ENCODE measurements at regions not wholly inside any gene's neighbourhood (a gene's known extent, or its start where the extent isn't known, plus 50 kb on each side); places are given as distances from the start of the nearest gene placed in this dataset.

DNA sequence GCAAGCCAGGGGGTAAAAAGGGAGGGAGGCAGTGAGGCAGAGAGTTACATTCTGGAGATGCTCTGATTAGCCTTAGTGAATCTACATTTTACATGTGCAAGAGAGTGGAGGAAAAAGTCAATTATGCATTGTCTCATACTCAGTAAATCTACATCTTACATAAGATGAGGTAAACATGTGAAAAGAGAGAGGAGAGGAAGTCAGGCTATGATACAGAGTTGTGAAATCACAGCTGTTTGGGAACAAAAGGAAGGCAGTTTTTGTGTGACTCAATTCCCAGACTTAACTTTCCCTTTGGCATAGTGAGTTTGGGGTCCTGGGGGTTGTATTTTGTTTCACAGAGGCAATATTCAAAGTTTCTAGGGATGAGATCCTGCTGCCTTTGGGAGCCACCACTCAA is 67.8 kb downstream of the GP2 start:
- Histone ChIP-seq H3K79me2 (ENCODE audit: insufficient read depth, low read length) (no peaks in the 10 kb centered on the region), H2AFZ (ENCODE audit: low read length) (no peak overlapping the region), H3K9me3 (ENCODE audit: low read length) (no peaks in the 10 kb centered on the region), H3K36me3 (replicated peaks in 1 of 2; ENCODE audit: control insufficient read depth in 1 of 2, insufficient read depth in 2 of 2, low read length in 2 of 2) (no peaks in the 10 kb centered on the region), H3K27ac (ENCODE audit: extremely low read length, insufficient read depth, low read length) (no peak overlapping the region), H4K20me1 (ENCODE audit: insufficient read depth, low read length) (no peaks in the 10 kb centered on the region), H3K4me3 (replicated peaks in 1 of 3; ENCODE audit: insufficient read depth in 1 of 3, low read depth in 2 of 3, low read length in 3 of 3) (no peak overlapping the region), H3K27me3 (ENCODE audit: control insufficient read depth in 1 of 2, insufficient read depth in 2 of 2, low read length in 2 of 2) (peaks cover 0 to 13% of the 10 kb centered on the region in 2 experiments; a peak in 2 of 5 replicates), H3K9ac (ENCODE audit: insufficient read depth, low read depth, low read length) (no peak overlapping the region), H3K4me1 (ENCODE audit: insufficient read depth, low read length) (no peaks in the 10 kb centered on the region), H3K4me2 (ENCODE audit: low read depth, low read length) (no peak overlapping the region)
- FAIRE-seq (no peak), DNase-seq (ENCODE audit: low spot score) (no peak), ATAC-seq (no peak)
- intact Hi-C loops (cut with micrococcal nuclease; ENCODE audit: unreplicated experiment) (no loop called here), in situ Hi-C loops (cut with HindIII; ENCODE audit: extremely low pct_ligation_motif_present, low pct_unique_long_range_greater_than_20kb) (no loop called here)
- POLR2A ChIA-PET: no interaction called here
- CTCF ChIA-PET (ENCODE audit: low intra/inter-chr PET ratio, low total read pairs): no interaction called here
- TF ChIP-seq, protein P1, sequence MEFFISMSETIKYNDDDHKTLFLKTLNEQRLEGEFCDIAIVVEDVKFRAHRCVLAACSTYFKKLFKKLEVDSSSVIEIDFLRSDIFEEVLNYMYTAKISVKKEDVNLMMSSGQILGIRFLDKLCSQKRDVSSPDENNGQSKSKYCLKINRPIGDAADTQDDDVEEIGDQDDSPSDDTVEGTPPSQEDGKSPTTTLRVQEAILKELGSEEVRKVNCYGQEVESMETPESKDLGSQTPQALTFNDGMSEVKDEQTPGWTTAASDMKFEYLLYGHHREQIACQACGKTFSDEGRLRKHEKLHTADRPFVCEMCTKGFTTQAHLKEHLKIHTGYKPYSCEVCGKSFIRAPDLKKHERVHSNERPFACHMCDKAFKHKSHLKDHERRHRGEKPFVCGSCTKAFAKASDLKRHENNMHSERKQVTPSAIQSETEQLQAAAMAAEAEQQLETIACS (CRISPR knock-in tag; IDR thresholded peaks at IDR 0.05): no peak
- TF ChIP-seq, protein P2, sequence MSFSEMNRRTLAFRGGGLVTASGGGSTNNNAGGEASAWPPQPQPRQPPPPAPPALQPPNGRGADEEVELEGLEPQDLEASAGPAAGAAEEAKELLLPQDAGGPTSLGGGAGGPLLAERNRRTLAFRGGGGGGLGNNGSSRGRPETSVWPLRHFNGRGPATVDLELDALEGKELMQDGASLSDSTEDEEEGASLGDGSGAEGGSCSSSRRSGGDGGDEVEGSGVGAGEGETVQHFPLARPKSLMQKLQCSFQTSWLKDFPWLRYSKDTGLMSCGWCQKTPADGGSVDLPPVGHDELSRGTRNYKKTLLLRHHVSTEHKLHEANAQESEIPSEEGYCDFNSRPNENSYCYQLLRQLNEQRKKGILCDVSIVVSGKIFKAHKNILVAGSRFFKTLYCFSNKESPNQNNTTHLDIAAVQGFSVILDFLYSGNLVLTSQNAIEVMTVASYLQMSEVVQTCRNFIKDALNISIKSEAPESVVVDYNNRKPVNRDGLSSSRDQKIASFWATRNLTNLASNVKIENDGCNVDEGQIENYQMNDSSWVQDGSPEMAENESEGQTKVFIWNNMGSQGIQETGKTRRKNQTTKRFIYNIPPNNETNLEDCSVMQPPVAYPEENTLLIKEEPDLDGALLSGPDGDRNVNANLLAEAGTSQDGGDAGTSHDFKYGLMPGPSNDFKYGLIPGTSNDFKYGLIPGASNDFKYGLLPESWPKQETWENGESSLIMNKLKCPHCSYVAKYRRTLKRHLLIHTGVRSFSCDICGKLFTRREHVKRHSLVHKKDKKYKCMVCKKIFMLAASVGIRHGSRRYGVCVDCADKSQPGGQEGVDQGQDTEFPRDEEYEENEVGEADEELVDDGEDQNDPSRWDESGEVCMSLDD (CRISPR knock-in tag; IDR thresholded peaks at IDR 0.05; ENCODE audit: borderline replicate concordance): no peak
- TF ChIP-seq ZNF841 (CRISPR knock-in tag; IDR thresholded peaks at IDR 0.05; ENCODE audit: borderline replicate concordance) (no peak), NBN (conservative IDR thresholded peaks at IDR 0.05) (no peak), MED1 (CRISPR knock-in tag; IDR thresholded peaks at IDR 0.05) (no peak), ZKSCAN5 (CRISPR knock-in tag; IDR thresholded peaks at IDR 0.05) (no peak), CBX5 (CRISPR knock-in tag; IDR thresholded peaks at IDR 0.05; ENCODE audit: borderline replicate concordance) (no peak), CEBPG (CRISPR knock-in tag; IDR thresholded peaks at IDR 0.05) (peak; percentile 11; the same call in 1 of the 2 replicates), ZNF737 (CRISPR knock-in tag; IDR thresholded peaks at IDR 0.05; ENCODE audit: borderline replicate concordance) (no peak), ZNF782 (CRISPR knock-in tag; IDR thresholded peaks at IDR 0.05; ENCODE audit: borderline replicate concordance) (no peak), CEBPB (IDR thresholded peaks at IDR 0.05; ENCODE audit: borderline replicate concordance, low read depth, low read length) (peak; percentile 55; the same call in 1 of the 2 replicates)
- BruUV-seq (replicated peaks): no TSS peak
